Mesenchymal stem cell (in vitro differentiated cells and primary cell): ENCODE measurements at regions not wholly inside any gene's neighbourhood (a gene's known extent, or its start where the extent isn't known, plus 50 kb on each side); places are given as distances from the start of the nearest gene placed in this dataset.

Experiments
- DNase-seq: peaks from one replicate; pipeline ENCODE4 v3.0.0-alpha.2; 2013
- H2AFZ ChIP-seq: one replicate; pipeline ENCODE4 v1.6.1; 2013; ENCODE audit warnings: low read depth, mild to moderate bottlenecking, control low read depth, inconsistent platforms, low read length, moderate library complexity
- H2AK5ac ChIP-seq: 2 replicates; pipeline ENCODE4 v1.6.1; 2013; ENCODE audit warnings: low read length, moderate library complexity, mild to moderate bottlenecking, inconsistent platforms; ENCODE audit not compliant: severe bottlenecking
- H2BK120ac ChIP-seq: one replicate; pipeline ENCODE4 v1.6.1; 2013; ENCODE audit warnings: low read depth, mild to moderate bottlenecking, inconsistent platforms, low read length, moderate library complexity
- H2BK12ac ChIP-seq, 2 experiments: one replicate each; pipeline ENCODE4 v1.6.1; 2013; ENCODE audit warnings: inconsistent platforms in 2 of 2, low read length in 2 of 2, mild to moderate bottlenecking in 2 of 2, moderate library complexity in 2 of 2, control low read depth in 1 of 2
- H2BK15ac ChIP-seq: one replicate; pipeline ENCODE4 v1.6.1; 2013; ENCODE audit warnings: mild to moderate bottlenecking, low read depth, inconsistent platforms; ENCODE audit not compliant: poor library complexity, severe bottlenecking
- H2BK5ac ChIP-seq: 2 replicates; pipeline ENCODE4 v1.6.1; 2013; ENCODE audit warnings: low read depth, mild to moderate bottlenecking, low read length, control low read depth, inconsistent platforms; ENCODE audit not compliant: poor library complexity, severe bottlenecking
- H3K14ac ChIP-seq, 2 experiments: one replicate each; pipeline ENCODE4 v1.6.1; 2013; ENCODE audit warnings: inconsistent platforms in 2 of 2, low read length in 2 of 2, control low read depth in 1 of 2, mild to moderate bottlenecking in 1 of 2, moderate library complexity in 1 of 2
- H3K18ac ChIP-seq, 2 experiments: one replicate each; pipeline ENCODE4 v1.6.1; 2013; ENCODE audit warnings: inconsistent platforms in 2 of 2, low read length in 2 of 2, control low read depth in 1 of 2, low read depth in 1 of 2, mild to moderate bottlenecking in 1 of 2
- H3K23ac ChIP-seq, 2 experiments: one replicate each; pipeline ENCODE4 v1.6.1; 2013; ENCODE audit warnings: inconsistent platforms in 2 of 2, low read length in 2 of 2, mild to moderate bottlenecking in 2 of 2, moderate library complexity in 2 of 2, control low read depth in 1 of 2
- H3K27ac ChIP-seq: 2 replicates; pipeline ENCODE4 v1.5.1; 2013; ENCODE audit warnings: mild to moderate bottlenecking, moderate library complexity, low read length, control low read depth, inconsistent platforms; ENCODE audit not compliant: poor library complexity, severe bottlenecking
- H3K27me3 ChIP-seq, 2 experiments: 2 replicates each; pipeline versions ENCODE4 v1.6.1 to v1.7.0; 2013; ENCODE audit warnings: low read length in 2 of 2, mild to moderate bottlenecking in 2 of 2, moderate library complexity in 2 of 2, control low read depth in 1 of 2, inconsistent platforms in 1 of 2; ENCODE audit not compliant: control insufficient read depth in 1 of 2, insufficient read depth in 1 of 2
- H3K36me3 ChIP-seq, 2 experiments: 2 replicates each; pipeline versions ENCODE4 v1.6.1 to v1.7.0; 2013; ENCODE audit warnings: low read length in 2 of 2, control low read depth in 1 of 2, inconsistent platforms in 1 of 2, low read depth in 1 of 2, mild to moderate bottlenecking in 1 of 2; ENCODE audit not compliant: insufficient read depth in 2 of 2, control insufficient read depth in 1 of 2
- H3K4ac ChIP-seq, 2 experiments: one replicate each; pipeline ENCODE4 v1.6.1; 2013; ENCODE audit warnings: inconsistent platforms in 2 of 2, low read length in 2 of 2, mild to moderate bottlenecking in 2 of 2, moderate library complexity in 2 of 2, control low read depth in 1 of 2, low read depth in 1 of 2
- H3K4me1 ChIP-seq: 2 replicates; pipeline ENCODE4 v1.6.1; 2013; ENCODE audit warnings: low read depth, low read length, control low read depth; ENCODE audit not compliant: control insufficient read depth, insufficient read depth
- H3K4me2 ChIP-seq: 2 replicates; pipeline ENCODE4 v1.6.1; 2013; ENCODE audit warnings: low read length, mild to moderate bottlenecking, inconsistent platforms; ENCODE audit not compliant: poor library complexity, severe bottlenecking
- H3K4me3 ChIP-seq, 2 experiments: 2 replicates each; pipeline versions ENCODE4 v1.5.1 to v1.7.0; 2013; ENCODE audit warnings: low read length in 2 of 2, mild to moderate bottlenecking in 2 of 2, control low read depth in 1 of 2, low read depth in 1 of 2; ENCODE audit not compliant: insufficient read depth in 1 of 2
- H3K79me1 ChIP-seq: replicated peaks from 2 replicates; pipeline ENCODE4 v1.6.1; 2013; ENCODE audit warnings: mild to moderate bottlenecking, control low read depth, low read length, inconsistent platforms; ENCODE audit not compliant: poor library complexity, severe bottlenecking
- H3K9ac ChIP-seq: 2 replicates; pipeline ENCODE4 v1.7.0; 2013; ENCODE audit warnings: mild to moderate bottlenecking, low read length, moderate library complexity
- H3K9me3 ChIP-seq: 2 replicates; pipeline ENCODE4 v1.7.0; 2013; ENCODE audit warnings: mild to moderate bottlenecking, low read length; ENCODE audit not compliant: control insufficient read depth
- H4K8ac ChIP-seq: one replicate; pipeline ENCODE4 v1.6.1; 2013; ENCODE audit warnings: inconsistent platforms, mild to moderate bottlenecking, low read length, moderate library complexity
- H4K91ac ChIP-seq: one replicate; pipeline ENCODE4 v1.6.1; 2013; ENCODE audit warnings: mild to moderate bottlenecking, low read length, inconsistent platforms
- WGBS: methylation state at CpG from one replicate; pipeline ENCODE4 v1.1.7; 2013; ENCODE audit warnings: mixed read lengths; 5-methylcytosine and 5-hydroxymethylcytosine counted together

- H2AK5ac ChIP-seq, result no peak overlapping the region
- WGBS, result 25% methylated on average over 1 of the region's 1 CpG
- H3K27me3 ChIP-seq, result no peaks in the 10 kb centered on the region
- H2AFZ ChIP-seq, result no peak overlapping the region
- no peak overlapping the region for H2BK15ac ChIP-seq
- H3K4me3 ChIP-seq, result no peak overlapping the region
- H3K4ac ChIP-seq, result no peak overlapping the region
- no peaks in the 10 kb centered on the region for H3K4me1 ChIP-seq
- no peak overlapping the region for H2BK5ac ChIP-seq
- H3K27ac ChIP-seq, result no peak overlapping the region
- H3K18ac ChIP-seq, result no peak overlapping the region
- H3K9ac ChIP-seq, result no peak overlapping the region
- H2BK120ac ChIP-seq, result no peak overlapping the region
- no peak for DNase-seq
- no peak overlapping the region for H3K23ac ChIP-seq
- H2BK12ac ChIP-seq, result no peak overlapping the region
- H4K91ac ChIP-seq, result no peak overlapping the region
- H3K36me3 ChIP-seq, result no peaks in the 10 kb centered on the region
- no peaks in the 10 kb centered on the region for H3K79me1 ChIP-seq
- H4K8ac ChIP-seq, result no peak overlapping the region
- no peak overlapping the region for H3K4me2 ChIP-seq
- H3K9me3 ChIP-seq, result no peaks in the 10 kb centered on the region
- no peak overlapping the region for H3K14ac ChIP-seq
Observed at GRCh38 chr1:82390627-82391026, 589.9 kb downstream of the ADGRL2 start.

GRCh38 chr1:82388679-82389078 is 587.9 kb downstream of the ADGRL2 start:
- Histone ChIP-seq H3K18ac (no peak overlapping the region), H3K9me3 (no peaks in the 10 kb centered on the region), H2BK5ac (no peak overlapping the region), H2BK120ac (no peak overlapping the region), H2AK5ac (no peak overlapping the region), H3K27me3 (no peaks in the 10 kb centered on the region), H3K23ac (no peak overlapping the region), H3K36me3 (no peaks in the 10 kb centered on the region), H3K4me3 (no peak overlapping the region), H3K14ac (no peak overlapping the region), H3K79me1 (no peaks in the 10 kb centered on the region), H2BK15ac (no peak overlapping the region), H3K27ac (no peak overlapping the region), H3K9ac (no peak overlapping the region), H3K4me1 (no peaks in the 10 kb centered on the region), H4K91ac (no peak overlapping the region), H2AFZ (no peak overlapping the region), H2BK12ac (no peak overlapping the region), H3K4me2 (no peak overlapping the region), H4K8ac (no peak overlapping the region), H3K4ac (peak overlapping the region in 1 of 2 experiments; percentile 26)
- WGBS, result 100% methylated on average over 1 of the region's 1 CpG
- DNase-seq, result no peak

- Histone ChIP-seq H3K27me3 (no peaks in the 10 kb centered on the region), H3K9me3 (no peaks in the 10 kb centered on the region), H3K14ac (no peak overlapping the region), H3K4me1 (no peaks in the 10 kb centered on the region), H3K4me2 (no peak overlapping the region), H2BK5ac (no peak overlapping the region), H3K79me1 (no peaks in the 10 kb centered on the region), H4K8ac (no peak overlapping the region), H3K23ac (no peak overlapping the region), H2BK15ac (no peak overlapping the region), H3K36me3 (no peaks in the 10 kb centered on the region), H2AK5ac (no peak overlapping the region), H2AFZ (no peak overlapping the region), H3K9ac (no peak overlapping the region), H3K4me3 (no peak overlapping the region), H3K4ac (no peak overlapping the region), H3K27ac (no peak overlapping the region), H2BK120ac (no peak overlapping the region), H3K18ac (no peak overlapping the region), H2BK12ac (no peak overlapping the region), H4K91ac (no peak overlapping the region)
- no peak for DNase-seq
- WGBS, result no CpG with 5 or more reads among the region's 2 CpGs
Observed at GRCh38 chr1:82387012-82387366, 586.3 kb downstream of the ADGRL2 start.

- Histone ChIP-seq H3K36me3 (no peaks in the 10 kb centered on the region), H3K79me1 (no peaks in the 10 kb centered on the region), H4K8ac (no peak overlapping the region), H3K9me3 (no peaks in the 10 kb centered on the region), H2BK5ac (no peak overlapping the region), H2BK120ac (no peak overlapping the region), H3K27me3 (no peaks in the 10 kb centered on the region), H2AK5ac (no peak overlapping the region), H3K14ac (no peak overlapping the region), H3K23ac (no peak overlapping the region), H3K9ac (no peak overlapping the region), H2BK12ac (no peak overlapping the region), H3K4ac (no peak overlapping the region), H3K4me2 (no peak overlapping the region), H4K91ac (no peak overlapping the region), H3K4me1 (no peaks in the 10 kb centered on the region), H3K27ac (no peak overlapping the region), H2BK15ac (no peak overlapping the region), H3K4me3 (no peak overlapping the region), H3K18ac (no peak overlapping the region), H2AFZ (no peak overlapping the region)
- DNase-seq, result peak; percentile 8
- 54% methylated on average over 3 of the region's 3 CpGs for WGBS
Observed at GRCh38 chr1:82386365-82387011, 585.8 kb downstream of the ADGRL2 start.
